ENCODE measurements at regions not wholly inside any gene's neighbourhood (a gene's known extent, or its start where the extent isn't known, plus 50 kb on each side); places are given as distances from the start of the nearest gene placed in this dataset.

- peak; percentile 14 to 48 (median 32) for TF ChIP-seq CTCF (IDR thresholded peaks at IDR 0.05)
- no peak for TF ChIP-seq POLR2A (IDR thresholded peaks at IDR 0.05)
These were observed 167.3 kb downstream of the SLIT2 start for GRCh38 chr4:20418861-20419451.
